Activated CD4-positive, alpha-beta T cell treated with anti-CD3 and anti-CD28 coated beads for 36 hours (primary cell): ENCODE measurements at regions not wholly inside any gene's neighbourhood (a gene's known extent, or its start where the extent isn't known, plus 50 kb on each side); places are given as distances from the start of the nearest gene placed in this dataset.

Experiments
- ATAC-seq: fragments of 200-7000 bp; cut with Tn5 transposase; one replicate; pipeline ENCODE4 v1.10.0; 2021; ENCODE audit warnings: mild to moderate bottlenecking, moderate library complexity
- CTCF ChIA-PET: fragments of 350-600 bp; sonication (Branson Sonifier 250); formaldehyde crosslinking; loops from one replicate; lab custom pipeline; 2021; ENCODE audit warnings: antibody characterized with exemption; lab: Charles Lee
- POLR2A ChIA-PET: fragments of 350-600 bp; sonication (Branson Sonifier 250); formaldehyde crosslinking; loops from one replicate; lab custom pipeline; 2021; ENCODE audit warnings: antibody characterized with exemption, inconsistent platforms; lab: Charles Lee
- DNase-seq: peaks from one replicate; pipeline ENCODE4 v3.0.0-alpha.2; 2020
- H3K27ac Mint-ChIP-seq: one replicate; pipeline ENCODE4 v1.8.0; 2021; ENCODE audit warnings: mixed read lengths
- H3K27me3 Mint-ChIP-seq: one replicate; pipeline ENCODE4 v1.8.0; 2021; ENCODE audit warnings: mixed read lengths
- H3K36me3 Mint-ChIP-seq: one replicate; pipeline ENCODE4 v1.8.0; 2021; ENCODE audit warnings: low read depth, mixed read lengths
- H3K4me1 Mint-ChIP-seq: one replicate; pipeline ENCODE4 v1.8.0; 2021; ENCODE audit warnings: mixed read lengths
- H3K4me3 Mint-ChIP-seq: one replicate; pipeline ENCODE4 v1.8.0; 2021; ENCODE audit warnings: mild to moderate bottlenecking, moderate library complexity, mixed read lengths
- H3K9me3 Mint-ChIP-seq: one replicate; pipeline ENCODE4 v1.8.0; 2021; ENCODE audit warnings: low read depth, mixed read lengths
- intact Hi-C, 2 experiments: fragments of 100-400 bp; cut with DNase I in 1 of 2; cut with micrococcal nuclease in 1 of 2; formaldehyde crosslinking; loops; one replicate each; pipeline versions ENCODE4 v1.14.2 to v1.15.1; 2022 to 2024; cut with DNase I, micrococcal nuclease

- Mint-ChIP-seq H3K36me3 (no peaks in the 10 kb centered on the region), H3K9me3 (no peaks in the 10 kb centered on the region), H3K4me3 (no peak overlapping the region), H3K4me1 (peaks cover 38% of the 10 kb centered on the region), H3K27ac (no peak overlapping the region), H3K27me3 (no peaks in the 10 kb centered on the region)
- DNase-seq, result no peak
- no peak for ATAC-seq
- POLR2A ChIA-PET, result interaction anchor here (1.0 kb wide), 1 partner anchor 33 kb away, joined by 3 read pairs; no protein-coding TSS in a partner anchor
- intact Hi-C loops, result loop anchor here in 1 of 2 experiments (2.0 kb wide), 1 partner anchor 104 kb away; no protein-coding TSS in a partner anchor
- CTCF ChIA-PET, result interaction anchor here (1.1 to 2.5 kb wide), 4 partner anchors 10 to 104 kb away, joined by 3 to 7 read pairs (median 4); no protein-coding TSS in a partner anchor
Measured at GRCh38 chr3:152176998-152177397, 91.7 kb upstream of the MBNL1 start.

GRCh38 chr3:152177757-152178156 is 91.0 kb upstream of the MBNL1 start:
- DNase-seq (no peak), ATAC-seq (no peak)
- Mint-ChIP-seq H3K27me3 (no peaks in the 10 kb centered on the region), H3K4me3 (no peak overlapping the region), H3K36me3 (no peaks in the 10 kb centered on the region), H3K9me3 (no peaks in the 10 kb centered on the region), H3K4me1 (peaks cover 45% of the 10 kb centered on the region), H3K27ac (no peak overlapping the region)
- intact Hi-C loops, result loop anchor here in 1 of 2 experiments (2.0 kb wide), 1 partner anchor 105 kb away; no protein-coding TSS in a partner anchor
- CTCF ChIA-PET, result interaction anchor here (0.6 to 2.5 kb wide), 7 partner anchors 9 to 266 kb away, joined by 3 to 8 read pairs (median 4); no protein-coding TSS in a partner anchor
- POLR2A ChIA-PET, result interaction anchor here (1.0 kb wide), 1 partner anchor 32 kb away, joined by 3 read pairs; no protein-coding TSS in a partner anchor

DNA sequence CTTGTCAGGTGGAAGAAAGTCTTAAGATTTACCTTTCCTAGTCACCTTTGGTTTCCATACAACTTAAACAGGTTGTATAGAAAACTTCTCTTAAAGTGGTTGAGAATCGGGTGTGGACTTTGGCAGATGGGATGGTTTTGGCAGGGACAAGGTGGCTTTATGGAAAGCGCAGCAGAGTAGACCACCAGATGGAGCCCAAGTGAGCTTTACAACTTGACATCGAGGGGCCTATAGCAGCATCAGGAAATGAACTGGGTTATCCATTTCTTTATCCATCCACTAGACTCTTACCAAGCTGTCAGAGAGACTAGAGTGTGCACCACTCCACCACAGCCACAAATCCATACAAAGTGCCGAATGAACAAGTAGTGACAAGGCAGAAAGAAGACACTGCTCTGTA is 85.3 kb upstream of the MBNL1 start:
- ATAC-seq (peak; percentile 87), DNase-seq (peak; percentile 72)
- Mint-ChIP-seq H3K9me3 (no peaks in the 10 kb centered on the region), H3K36me3 (no peaks in the 10 kb centered on the region), H3K27ac (peak overlapping the region; percentile 71), H3K4me1 (peaks cover 67% of the 10 kb centered on the region), H3K27me3 (no peaks in the 10 kb centered on the region), H3K4me3 (peak overlapping the region; percentile 6)
- intact Hi-C loops, result loop anchor here (1.0 to 5.0 kb wide), 4 partner anchors 259 to 289 kb away; no protein-coding TSS in a partner anchor
- POLR2A ChIA-PET, result interaction anchor here (1.1 kb wide), 1 partner anchor 84 kb away, joined by 3 read pairs; no protein-coding TSS in a partner anchor
- CTCF ChIA-PET, result interaction anchor here (0.5 to 3.8 kb wide), 28 partner anchors 9 to 289 kb away, joined by 3 to 27 read pairs (median 4); partner anchors contain the start of gene MBNL1

- ChIA-PET CTCF (interaction anchor here (0.6 to 3.8 kb wide), 14 partner anchors 8 to 687 kb away, joined by 3 to 19 read pairs (median 4); no protein-coding TSS in a partner anchor), POLR2A (interaction anchor here (0.7 kb wide), 1 partner anchor 9 kb away, joined by 4 read pairs; no protein-coding TSS in a partner anchor)
- H3K27me3 Mint-ChIP-seq, result no peaks in the 10 kb centered on the region
- no peak overlapping the region for H3K27ac Mint-ChIP-seq
- no peaks in the 10 kb centered on the region for H3K9me3 Mint-ChIP-seq
- H3K4me3 Mint-ChIP-seq, result no peak overlapping the region
- H3K4me1 Mint-ChIP-seq, result peaks cover 67% of the 10 kb centered on the region
- intact Hi-C loops, result loop anchor here in 1 of 2 experiments (5.0 kb wide), 1 partner anchor 257 kb away; no protein-coding TSS in a partner anchor
- DNase-seq (no peak), ATAC-seq (no peak)
- H3K36me3 Mint-ChIP-seq, result no peaks in the 10 kb centered on the region
Measured at GRCh38 chr3:152184971-152185686, 83.6 kb upstream of the MBNL1 start.

DNA sequence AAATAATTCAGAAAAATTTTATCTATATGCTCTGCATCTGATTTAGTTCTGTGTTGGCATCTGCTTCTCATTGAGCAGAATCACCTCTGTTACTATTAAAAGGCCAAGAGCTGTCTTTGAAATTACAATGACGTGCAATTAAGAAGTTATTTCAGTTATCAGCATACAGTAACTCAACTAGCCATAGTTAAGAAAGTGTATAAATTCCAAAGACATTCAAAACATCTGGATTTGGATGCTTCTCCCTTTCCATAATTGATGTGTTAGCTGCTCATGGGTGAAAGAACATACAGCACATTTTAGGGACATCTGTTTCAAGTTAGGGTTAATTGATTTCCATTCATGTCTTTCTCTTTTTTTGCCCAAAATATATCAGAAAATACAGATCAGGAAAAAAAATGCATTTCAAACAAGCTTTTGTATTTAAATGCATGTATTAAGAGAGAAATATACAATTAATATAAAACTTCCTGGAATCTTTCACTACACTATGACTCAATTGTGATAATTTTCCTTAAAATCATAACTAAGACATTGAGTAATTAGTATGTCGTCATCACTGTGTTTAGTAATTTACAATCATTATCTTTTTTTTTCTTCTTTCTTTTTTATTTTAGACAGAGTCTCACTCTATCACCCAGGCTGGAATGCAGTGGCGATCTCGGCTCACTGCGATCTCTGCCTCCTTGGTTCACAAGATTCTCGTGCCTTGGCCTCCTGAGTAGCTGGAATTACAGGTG is 82.7 kb upstream of the MBNL1 start:
- POLR2A ChIA-PET, result no interaction called here
- H3K9me3 Mint-ChIP-seq, result no peaks in the 10 kb centered on the region
- intact Hi-C loops, result no loop called here

DNA sequence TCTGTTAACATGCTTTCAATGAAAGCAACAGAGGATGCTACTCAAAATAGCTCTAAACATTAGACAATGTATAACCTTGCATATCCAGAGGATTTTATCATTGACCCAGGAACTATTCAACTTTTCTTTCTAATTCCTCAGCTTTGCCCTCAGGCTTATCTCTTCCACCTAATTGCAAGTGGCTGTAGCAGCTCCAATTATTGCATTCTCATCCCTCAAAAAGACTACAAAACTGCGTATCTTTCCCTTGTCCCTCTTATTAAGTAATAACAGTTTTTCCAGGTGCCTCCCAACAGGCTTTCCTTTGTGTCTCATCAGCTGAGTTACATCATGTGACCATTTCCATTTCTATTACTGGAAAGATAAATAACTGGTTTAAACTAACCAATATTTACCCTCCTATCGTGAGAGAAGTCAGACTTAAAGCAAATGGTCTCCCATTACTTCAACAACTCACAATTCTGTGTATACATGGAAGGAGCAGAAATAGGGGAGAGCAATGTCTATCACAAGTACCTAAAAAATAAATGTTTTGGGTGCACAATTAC is 78.0 kb upstream of the MBNL1 start:
- POLR2A ChIA-PET, result interaction anchor here (0.8 kb wide), 1 partner anchor 10 kb away, joined by 3 read pairs; no protein-coding TSS in a partner anchor
- Mint-ChIP-seq H3K9me3 (no peaks in the 10 kb centered on the region), H3K4me3 (no peak overlapping the region), H3K27ac (peak overlapping the region; percentile 34), H3K36me3 (no peaks in the 10 kb centered on the region), H3K4me1 (peaks cover 73% of the 10 kb centered on the region), H3K27me3 (no peaks in the 10 kb centered on the region)
- intact Hi-C loops, result loop anchor here (5.0 to 10.0 kb wide), 4 partner anchors 63 to 1426 kb away; partner anchors contain the start of gene SIAH2 (in 1 of the 2)
- ATAC-seq (no peak), DNase-seq (no peak)
- CTCF ChIA-PET, result interaction anchor here (0.6 to 1.2 kb wide), 5 partner anchors 8 to 281 kb away, joined by 3 read pairs; no protein-coding TSS in a partner anchor

More for the DNA sequence above, 82.7 kb upstream of the MBNL1 start:
- Mint-ChIP-seq H3K36me3 (no peaks in the 10 kb centered on the region), H3K4me3 (no peak overlapping the region), H3K27me3 (no peaks in the 10 kb centered on the region), H3K4me1 (peaks cover 70% of the 10 kb centered on the region), H3K27ac (no peak overlapping the region)
- no peak for DNase-seq
- ATAC-seq, result no peak
- CTCF ChIA-PET, result interaction anchor here (0.6 to 3.8 kb wide), 10 partner anchors 7 to 258 kb away, joined by 3 to 19 read pairs (median 3); no protein-coding TSS in a partner anchor

DNA sequence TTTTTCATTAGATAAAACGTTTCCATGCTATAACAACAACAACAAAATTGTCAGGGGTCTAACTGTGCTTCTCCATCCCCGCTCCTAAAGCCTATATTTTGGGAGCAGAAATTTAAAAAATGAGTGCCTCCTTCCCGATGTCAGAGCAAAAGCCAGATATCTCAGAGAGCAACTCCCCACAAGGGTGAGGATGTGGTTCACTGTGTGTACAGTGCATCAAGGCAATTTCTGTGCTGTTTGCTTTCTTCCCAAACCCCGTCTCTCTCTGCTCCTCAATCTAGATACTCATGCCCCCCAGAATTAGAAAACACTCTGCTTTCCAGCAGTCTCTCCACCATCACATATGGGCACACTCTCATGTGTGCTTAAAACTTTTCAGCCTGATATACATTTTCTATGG is 76.7 kb upstream of the MBNL1 start:
- intact Hi-C loops, result loop anchor here (2.0 to 10.0 kb wide), 6 partner anchors 17 to 1427 kb away; partner anchors contain the start of gene SIAH2 (in 1 of the 2)
- no peaks in the 10 kb centered on the region for H3K27me3 Mint-ChIP-seq
- peaks cover 81% of the 10 kb centered on the region for H3K4me1 Mint-ChIP-seq
- H3K4me3 Mint-ChIP-seq, result peak overlapping the region; percentile 39
- POLR2A ChIA-PET, result interaction anchor here (0.7 kb wide), 1 partner anchor 1159 kb away, joined by 3 read pairs; no protein-coding TSS in a partner anchor
- H3K36me3 Mint-ChIP-seq, result peaks cover 3% of the 10 kb centered on the region
- H3K9me3 Mint-ChIP-seq, result no peaks in the 10 kb centered on the region
- CTCF ChIA-PET, result interaction anchor here (0.6 to 1.1 kb wide), 2 partner anchors 8 to 753 kb away, joined by 3 read pairs; no protein-coding TSS in a partner anchor
- H3K27ac Mint-ChIP-seq, result peak overlapping the region; percentile 55
- ATAC-seq (peak; percentile 18), DNase-seq (peak; percentile 36)

GRCh38 chr3:152192936-152193672 is 75.6 kb upstream of the MBNL1 start:
- Mint-ChIP-seq H3K27me3 (no peaks in the 10 kb centered on the region), H3K36me3 (peaks cover 5% of the 10 kb centered on the region), H3K4me3 (peak overlapping the region; percentile 66), H3K4me1 (peaks cover 83% of the 10 kb centered on the region), H3K9me3 (no peaks in the 10 kb centered on the region), H3K27ac (peak overlapping the region; percentile 74)
- intact Hi-C loops, result loop anchor here (2.0 to 10.0 kb wide), 6 partner anchors 16 to 1428 kb away; partner anchors contain the start of gene SIAH2 (in 1 of the 2)
- peak; percentile 15 for ATAC-seq
- no peak for DNase-seq
- ChIA-PET POLR2A (interaction anchor here (0.7 to 2.4 kb wide), 7 partner anchors 8 to 1057 kb away, joined by 3 to 9 read pairs (median 4); partner anchors contain the start of gene MBNL1), CTCF (interaction anchor here (0.6 to 1.3 kb wide), 12 partner anchors 8 to 754 kb away, joined by 3 to 7 read pairs (median 3); no protein-coding TSS in a partner anchor)

DNA sequence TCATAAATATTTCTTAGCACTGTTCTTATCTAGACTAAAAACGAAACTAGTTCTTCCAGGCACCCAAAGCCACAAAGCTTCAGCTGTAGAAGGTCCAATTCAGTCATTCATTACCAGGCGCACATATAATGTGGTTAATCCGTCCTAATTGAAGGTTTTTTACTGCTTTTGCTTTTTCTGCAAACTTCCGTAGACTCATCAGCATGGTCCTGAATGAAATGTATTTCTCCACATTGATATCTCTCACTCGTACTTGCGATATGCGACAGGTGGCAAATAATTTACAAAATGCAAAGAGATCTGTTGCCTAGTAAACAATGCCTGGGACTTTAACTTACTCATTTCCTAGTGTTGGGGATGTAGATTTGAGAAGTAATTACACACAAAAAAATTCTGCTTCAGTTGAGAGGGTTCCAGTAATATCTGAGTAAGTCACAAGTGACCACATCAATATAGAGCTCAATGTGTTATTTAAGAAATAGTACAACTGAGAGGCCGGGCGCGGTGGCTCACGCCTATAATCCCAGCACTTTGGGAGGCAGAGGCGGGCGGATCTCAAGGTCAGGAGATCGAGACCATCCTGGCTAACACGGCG is 75.0 kb upstream of the MBNL1 start:
- CTCF ChIA-PET, result interaction anchor here (0.6 to 1.3 kb wide), 11 partner anchors 8 to 250 kb away, joined by 3 to 7 read pairs (median 4); no protein-coding TSS in a partner anchor

More for the DNA sequence above, 75.0 kb upstream of the MBNL1 start:
- intact Hi-C loops, result loop anchor here (2.0 to 10.0 kb wide), 6 partner anchors 15 to 1429 kb away; partner anchors contain the start of gene SIAH2 (in 1 of the 2)
- H3K27me3 Mint-ChIP-seq, result no peaks in the 10 kb centered on the region
- ATAC-seq, result peak; percentile 49
- POLR2A ChIA-PET, result interaction anchor here (0.7 to 2.4 kb wide), 6 partner anchors 8 to 1058 kb away, joined by 3 to 9 read pairs (median 4); partner anchors contain the start of gene MBNL1
- no peaks in the 10 kb centered on the region for H3K9me3 Mint-ChIP-seq
- peak; percentile 46 for DNase-seq
- peak overlapping the region; percentile 66 for H3K4me3 Mint-ChIP-seq
- peak overlapping the region; percentile 74 for H3K27ac Mint-ChIP-seq
- peaks cover 5% of the 10 kb centered on the region for H3K36me3 Mint-ChIP-seq
- peaks cover 83% of the 10 kb centered on the region for H3K4me1 Mint-ChIP-seq
